Pancreas (tissue), 10 donors: ENCODE measurements at regions not wholly inside any gene's neighbourhood (a gene's known extent, or its start where the extent isn't known, plus 50 kb on each side); places are given as distances from the start of the nearest gene placed in this dataset.
A peak's percentile ranks its signal among the peaks of the same experiment; 100 is the strongest.
"Not testable (repeated sequence)": the region's sequence is repeated elsewhere in the genome, so short reads cannot be mapped to it uniquely, and the experiment has no call there.

Experiments
- ATAC-seq, 4 donors: fragments of 200-7000 bp; cut with Tn5 transposase; one replicate each; pipeline versions ENCODE4 v1.8.0 to v1.9.1; 2020; ENCODE audit warnings: mild to moderate bottlenecking in 4 of 4, moderate library complexity in 4 of 4
- DNase-seq, 6 donors: peaks; one replicate each; pipeline ENCODE4 v3.0.0-alpha.2; 2020
- FAIRE-seq: peaks from 2 replicates; lab custom pipeline; 2012; peaks lifted over from hg19 to GRCh38; lab: Jason Lieb, UNC
- H3K27ac ChIP-seq, 4 donors: fragments of 200-600 bp; sonication (generic); 1 replicate in 3 of 4; 2 replicates in 1 of 4; pipeline versions ENCODE4 v1.5.0 to v1.8.0; 2020
- H3K27me3 ChIP-seq, 4 donors: fragments of 200-600 bp; one replicate each; pipeline ENCODE4 v1.8.0; 2021
- H3K36me3 ChIP-seq, 3 donors: fragments of 200-600 bp; sonication (generic) in 1 of 3; one replicate each; pipeline versions ENCODE4 v1.5.0 to v1.8.0; 2020 to 2021
- H3K4me1 ChIP-seq, 3 donors: fragments of 200-600 bp; one replicate each; pipeline ENCODE4 v1.8.0; 2021
- H3K4me3 ChIP-seq, 4 donors: fragments of 200-600 bp; sonication (generic) in 2 of 4; one replicate each; pipeline versions ENCODE4 v1.5.0 to v1.8.0; 2020 to 2021
- H3K9me3 ChIP-seq, 4 donors: fragments of 200-600 bp; one replicate each; pipeline ENCODE4 v1.8.0; 2021
- WGBS, 2 donors: extraction: QIAGEN DNeasy Blood & Tissue Kit; methylation state at CpG; one replicate each; pipeline ENCODE4 v1.1.7; 2013; 5-methylcytosine and 5-hydroxymethylcytosine counted together
- intact Hi-C, 3 donors: fragments of 100-400 bp; cut with DNase I; formaldehyde crosslinking; loops; one replicate each; pipeline versions ENCODE4 v1.11.1 to v1.14.2; 2022
- TF ChIP-seq, protein P1 (sequence below), 4 donors: fragments of 200-600 bp; sonication (generic) in 3 of 4; IDR thresholded peaks; one replicate each; pipeline versions ENCODE4 v1.5.0 to v1.8.0; 2021; ENCODE audit warnings: antibody characterized with exemption in 4 of 4
- donor health status: healthy with polysubstance abuse.
- donor health status: DM: no; HTN: no; CAD: no; lungs with moderate emphysema.
- donor health status: DM: no; HTN: no; CAD: no.
- donor health status: control.
- donor health status: control.
- donor health status: Bipolar disorder and iron deficiency.
- donor health status: DM: yes; HTN: yes; CAD: no.
- donor health status: DM: no; HTN: no; CAD: no.
- donor health status: DM: no; HTN: no; CAD: no.
- donor health status: DM: yes; HTN: yes; CAD: no.

DNA sequence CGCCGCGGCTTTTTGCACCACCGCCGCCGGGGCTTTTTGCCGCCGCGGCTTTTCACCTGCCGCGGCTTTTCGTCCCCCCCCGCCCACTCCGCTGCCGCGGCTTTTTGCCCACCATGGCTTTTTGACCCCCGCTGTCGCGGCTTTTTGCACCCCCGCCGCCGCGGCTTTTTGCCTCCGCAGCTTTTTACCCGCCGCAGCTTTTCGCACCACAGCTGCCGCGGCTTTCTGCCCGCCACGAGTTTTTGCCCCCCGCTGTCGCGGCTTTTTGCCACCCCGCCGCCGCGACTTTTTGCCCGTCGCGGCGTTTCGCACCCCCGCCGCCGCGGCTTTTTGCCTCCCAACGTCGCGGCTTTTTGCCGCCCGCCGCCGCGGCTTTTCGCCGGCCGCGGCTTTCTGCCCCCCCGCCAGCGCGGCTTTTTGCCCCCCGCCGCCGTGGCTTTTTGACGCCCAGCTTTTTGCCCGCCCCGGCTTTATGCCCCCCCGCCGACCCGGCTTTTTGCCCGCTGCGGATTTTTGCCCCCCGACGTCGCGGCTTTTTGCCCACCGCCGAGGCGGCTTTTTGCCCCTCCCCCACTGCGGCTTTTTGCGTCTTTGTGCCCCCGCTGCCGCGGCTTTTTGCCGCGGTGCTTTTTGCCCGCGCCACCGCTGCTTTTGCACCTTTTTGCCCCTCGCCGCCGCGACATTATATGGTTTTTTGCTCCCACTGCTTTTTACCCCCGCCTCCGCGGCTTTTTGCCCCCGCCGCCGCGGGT is 1343.6 kb downstream of the TP53TG3F start:
- H3K9me3 ChIP-seq: no peaks in the 10 kb centered on the region
- intact Hi-C loops: no loop called here
- no peak for FAIRE-seq
- WGBS, 2 donors: 55 to 56% methylated on average over 91 to 101 of the region's 101 CpGs
- H3K4me1 ChIP-seq: no peaks in the 10 kb centered on the region
- DNase-seq: peak in 1 of 6 donors; percentile 30
- TF ChIP-seq, protein P1, sequence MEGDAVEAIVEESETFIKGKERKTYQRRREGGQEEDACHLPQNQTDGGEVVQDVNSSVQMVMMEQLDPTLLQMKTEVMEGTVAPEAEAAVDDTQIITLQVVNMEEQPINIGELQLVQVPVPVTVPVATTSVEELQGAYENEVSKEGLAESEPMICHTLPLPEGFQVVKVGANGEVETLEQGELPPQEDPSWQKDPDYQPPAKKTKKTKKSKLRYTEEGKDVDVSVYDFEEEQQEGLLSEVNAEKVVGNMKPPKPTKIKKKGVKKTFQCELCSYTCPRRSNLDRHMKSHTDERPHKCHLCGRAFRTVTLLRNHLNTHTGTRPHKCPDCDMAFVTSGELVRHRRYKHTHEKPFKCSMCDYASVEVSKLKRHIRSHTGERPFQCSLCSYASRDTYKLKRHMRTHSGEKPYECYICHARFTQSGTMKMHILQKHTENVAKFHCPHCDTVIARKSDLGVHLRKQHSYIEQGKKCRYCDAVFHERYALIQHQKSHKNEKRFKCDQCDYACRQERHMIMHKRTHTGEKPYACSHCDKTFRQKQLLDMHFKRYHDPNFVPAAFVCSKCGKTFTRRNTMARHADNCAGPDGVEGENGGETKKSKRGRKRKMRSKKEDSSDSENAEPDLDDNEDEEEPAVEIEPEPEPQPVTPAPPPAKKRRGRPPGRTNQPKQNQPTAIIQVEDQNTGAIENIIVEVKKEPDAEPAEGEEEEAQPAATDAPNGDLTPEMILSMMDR (IDR thresholded peaks at IDR 0.05): no peak
- ATAC-seq: no peak
- no peaks in the 10 kb centered on the region for H3K36me3 ChIP-seq
- no peak overlapping the region for H3K4me3 ChIP-seq
- H3K27ac ChIP-seq: no peak overlapping the region
- no peaks in the 10 kb centered on the region for H3K27me3 ChIP-seq

DNA sequence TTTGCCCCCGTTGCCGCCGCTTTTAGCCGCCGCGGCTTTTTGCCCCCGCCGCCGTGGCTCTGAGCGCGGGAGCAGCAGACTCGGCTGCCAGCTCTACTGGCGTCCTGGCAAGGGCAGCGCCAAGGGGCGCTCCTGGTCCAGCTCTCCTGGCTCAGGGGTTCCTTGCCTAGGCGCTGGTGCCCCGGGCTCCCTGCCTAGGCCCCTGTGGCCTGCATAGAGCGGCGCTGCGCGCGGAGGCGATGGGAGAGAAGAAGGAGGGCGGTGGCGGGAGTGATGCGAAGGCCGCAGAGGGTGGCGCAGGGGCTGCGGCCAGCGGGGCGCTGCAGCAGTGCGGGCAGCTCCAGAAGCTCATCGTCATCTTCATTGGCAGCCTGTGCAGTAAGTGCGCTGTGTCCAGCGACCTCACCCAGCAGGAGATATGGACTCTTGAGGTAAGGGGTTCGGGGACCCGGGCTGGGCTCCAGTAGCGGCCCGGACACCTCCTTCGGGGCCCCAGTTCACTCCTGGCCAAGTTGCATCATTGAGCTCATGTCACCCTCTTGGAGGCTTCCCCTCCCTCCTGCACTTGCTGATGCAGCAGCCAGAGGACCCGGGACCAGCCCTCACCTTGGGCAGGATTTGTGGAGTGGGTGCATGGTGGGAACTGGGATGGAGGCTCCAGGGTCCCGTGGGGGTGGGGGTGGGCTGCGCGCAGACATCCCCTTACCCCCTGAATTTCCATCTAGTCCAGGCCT is 1344.4 kb downstream of the TP53TG3F start:
- ATAC-seq (no peak), DNase-seq (peak in 2 of 6 donors; percentile 64 to 68), FAIRE-seq (no peak)
- Histone ChIP-seq H3K9me3 (no peaks in the 10 kb centered on the region), H3K36me3 (no peaks in the 10 kb centered on the region), H3K4me1 (no peaks in the 10 kb centered on the region), H3K27ac (no peak overlapping the region), H3K27me3 (no peaks in the 10 kb centered on the region), H3K4me3 (no peak overlapping the region)
- WGBS, 2 donors: 59 to 67% methylated on average over 44 of the region's 44 CpGs
- TF ChIP-seq, protein P1 (IDR thresholded peaks at IDR 0.05): no peak
- intact Hi-C loops: no loop called here

DNA sequence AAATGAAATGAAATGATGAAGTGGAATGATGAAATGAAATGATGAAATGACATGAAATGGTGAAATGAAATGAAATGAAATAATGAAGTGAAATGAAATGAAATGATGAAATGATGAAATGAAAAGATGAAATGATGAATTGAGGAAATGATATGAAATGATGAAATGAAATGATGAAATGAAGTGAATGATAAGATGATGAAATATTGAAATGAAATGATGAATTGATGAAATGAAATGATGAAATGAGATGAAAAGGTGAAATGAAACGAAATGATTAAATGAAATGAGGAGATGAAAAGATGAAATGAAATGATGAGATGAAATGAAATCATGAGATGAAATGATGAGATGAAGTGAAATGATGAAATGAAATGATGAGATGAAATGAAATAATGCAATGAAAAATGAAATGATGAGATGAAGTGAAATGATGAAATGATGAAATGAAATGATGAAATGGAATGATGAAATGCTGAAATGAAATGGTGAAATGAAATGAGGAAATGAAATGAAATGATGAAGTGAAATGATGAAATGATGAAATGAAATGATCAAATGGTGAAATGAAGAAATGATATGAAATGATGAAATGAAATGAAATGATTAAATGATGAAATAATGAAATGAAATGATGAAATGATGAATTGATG is 1347.7 kb downstream of the TP53TG3F start:
- H3K27me3 ChIP-seq, DNase-seq, H3K4me1 ChIP-seq, FAIRE-seq, H3K27ac ChIP-seq, H3K36me3 ChIP-seq, intact Hi-C loops, H3K9me3 ChIP-seq, H3K4me3 ChIP-seq, ATAC-seq: not testable (repeated sequence)
- WGBS, 2 donors: 27 to 29% methylated on average over 1 of the region's 1 CpG

DNA sequence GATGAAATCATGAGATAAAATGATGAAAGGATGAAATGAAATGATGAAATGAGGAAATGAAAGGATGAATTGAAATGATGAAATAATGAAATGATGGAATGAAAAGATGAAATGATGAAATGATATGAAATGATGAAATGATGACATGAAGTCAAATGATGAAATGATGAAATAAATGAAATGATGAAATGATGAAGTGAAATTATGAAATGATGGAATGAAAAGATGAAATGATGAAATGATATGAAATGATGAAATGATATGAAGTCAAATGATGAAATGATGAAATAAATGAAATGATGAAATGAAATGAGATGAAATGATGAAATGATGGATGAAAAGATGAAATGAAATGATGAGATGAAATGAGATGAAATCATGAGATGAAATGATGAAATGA is 1348.4 kb downstream of the TP53TG3F start:
- H3K9me3 ChIP-seq, H3K4me1 ChIP-seq, ATAC-seq: not testable (repeated sequence)

DNA sequence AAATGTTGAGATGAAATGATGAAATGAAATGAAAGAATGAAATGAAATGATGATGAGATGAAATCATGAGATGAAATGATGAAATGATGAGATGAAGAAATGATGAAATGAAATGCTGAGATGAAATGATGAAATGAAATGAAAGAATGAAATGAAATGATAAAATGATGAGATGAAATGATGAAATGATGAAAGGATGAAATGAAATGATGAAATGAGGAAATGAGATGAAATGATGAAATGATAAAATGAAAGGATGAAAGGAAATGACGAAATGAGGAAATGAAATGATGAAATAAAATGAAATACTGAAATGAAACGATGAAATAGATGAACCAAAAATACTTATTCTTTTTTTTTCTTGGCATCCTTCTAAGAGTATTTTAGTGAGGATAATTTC is 1349.1 kb downstream of the TP53TG3F start:
- FAIRE-seq, intact Hi-C loops, DNase-seq, H3K9me3 ChIP-seq, H3K4me3 ChIP-seq, H3K4me1 ChIP-seq, ATAC-seq, H3K27me3 ChIP-seq, H3K36me3 ChIP-seq, H3K27ac ChIP-seq: not testable (repeated sequence)
- 21 to 32% methylated on average over 2 of the region's 2 CpGs for WGBS, 2 donors

More for the DNA sequence above, 1348.4 kb downstream of the TP53TG3F start:
- FAIRE-seq, H3K36me3 ChIP-seq, intact Hi-C loops, DNase-seq, H3K4me3 ChIP-seq, H3K27ac ChIP-seq, H3K27me3 ChIP-seq: not testable (repeated sequence)
